Prostate gland (tissue), 2 donors: ENCODE measurements at regions not wholly inside any gene's neighbourhood (a gene's known extent, or its start where the extent isn't known, plus 50 kb on each side); places are given as distances from the start of the nearest gene placed in this dataset.

Experiments used
- DNase-seq: peaks from one replicate; pipeline ENCODE4 v3.0.0-alpha.2; 2019; ENCODE audit warnings: low spot score
- H3K27ac ChIP-seq, 2 donors: fragments of 200-600 bp; sonication (generic); 2 replicates each; pipeline ENCODE4 v1.5.1; 2017 to 2019
- H3K27me3 ChIP-seq: fragments of 200-600 bp; sonication (generic); replicated peaks from 2 replicates; pipeline ENCODE4 v1.5.1; 2019; ENCODE audit not compliant: insufficient read depth
- H3K36me3 ChIP-seq, 2 donors: fragments of 200-600 bp; sonication (generic); 1 replicate in 1 of 2; 2 replicates in 1 of 2; pipeline versions ENCODE4 v1.5.1 to v1.8.1; 2017 to 2019
- H3K4me1 ChIP-seq: fragments of 200-600 bp; sonication (generic); replicated peaks from 2 replicates; pipeline ENCODE4 v1.5.1; 2019
- H3K4me3 ChIP-seq, 2 donors: fragments of 200-600 bp; sonication (generic); 2 replicates each; pipeline ENCODE4 v1.5.1; 2017 to 2019
- H3K9me3 ChIP-seq: fragments of 200-600 bp; sonication (generic); 2 replicates; pipeline ENCODE4 v1.5.1; 2017
- POLR2A ChIP-seq: fragments of 450-650 bp; IDR thresholded peaks from one replicate; pipeline ENCODE4 v1.6.1; 2016; ENCODE audit warnings: antibody characterized with exemption, mild to moderate bottlenecking
- POLR2AphosphoS5 ChIP-seq: sonication (generic); formaldehyde crosslinking; IDR thresholded peaks from one replicate; pipeline ENCODE4 v1.6.1; 2017; ENCODE audit warnings: antibody characterized with exemption
- WGBS: methylation state at CpG from one replicate; pipeline ENCODE4 v1.1.5; 2018; 5-methylcytosine and 5-hydroxymethylcytosine counted together
- intact Hi-C: fragments of 100-400 bp; cut with DNase I; formaldehyde crosslinking; loops from one replicate; pipeline ENCODE4 v1.14.2; 2022
- TF ChIP-seq, protein P1 (sequence below), 4 experiments: fragments of 200-600 bp in 2 of 4; fragments of 450-650 bp in 2 of 4; sonication (generic) in 2 of 4; IDR thresholded peaks; 1 replicate in 3 of 4; 2 replicates in 1 of 4; pipeline ENCODE4 v1.5.1; 2016 to 2019; ENCODE audit warnings: antibody characterized with exemption in 4 of 4, mild to moderate bottlenecking in 2 of 4, moderate library complexity in 2 of 4

GRCh38 chr9:6133346-6134063 is 82.1 kb upstream of the IL33 start:
- 82% methylated on average over 5 of the region's 5 CpGs for WGBS
- no peaks in the 10 kb centered on the region for H3K9me3 ChIP-seq
- intact Hi-C loops: no loop called here
- DNase-seq: no peak
- no peaks in the 10 kb centered on the region for H3K27me3 ChIP-seq
- TF ChIP-seq, protein P1, sequence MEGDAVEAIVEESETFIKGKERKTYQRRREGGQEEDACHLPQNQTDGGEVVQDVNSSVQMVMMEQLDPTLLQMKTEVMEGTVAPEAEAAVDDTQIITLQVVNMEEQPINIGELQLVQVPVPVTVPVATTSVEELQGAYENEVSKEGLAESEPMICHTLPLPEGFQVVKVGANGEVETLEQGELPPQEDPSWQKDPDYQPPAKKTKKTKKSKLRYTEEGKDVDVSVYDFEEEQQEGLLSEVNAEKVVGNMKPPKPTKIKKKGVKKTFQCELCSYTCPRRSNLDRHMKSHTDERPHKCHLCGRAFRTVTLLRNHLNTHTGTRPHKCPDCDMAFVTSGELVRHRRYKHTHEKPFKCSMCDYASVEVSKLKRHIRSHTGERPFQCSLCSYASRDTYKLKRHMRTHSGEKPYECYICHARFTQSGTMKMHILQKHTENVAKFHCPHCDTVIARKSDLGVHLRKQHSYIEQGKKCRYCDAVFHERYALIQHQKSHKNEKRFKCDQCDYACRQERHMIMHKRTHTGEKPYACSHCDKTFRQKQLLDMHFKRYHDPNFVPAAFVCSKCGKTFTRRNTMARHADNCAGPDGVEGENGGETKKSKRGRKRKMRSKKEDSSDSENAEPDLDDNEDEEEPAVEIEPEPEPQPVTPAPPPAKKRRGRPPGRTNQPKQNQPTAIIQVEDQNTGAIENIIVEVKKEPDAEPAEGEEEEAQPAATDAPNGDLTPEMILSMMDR (IDR thresholded peaks at IDR 0.05): no peak
- TF ChIP-seq POLR2A (no peak), POLR2AphosphoS5 (no peak)
- H3K4me3 ChIP-seq: no peak overlapping the region
- H3K36me3 ChIP-seq: no peaks in the 10 kb centered on the region
- no peaks in the 10 kb centered on the region for H3K4me1 ChIP-seq
- H3K27ac ChIP-seq: no peak overlapping the region

- Histone ChIP-seq H3K27ac (no peak overlapping the region), H3K4me1 (no peaks in the 10 kb centered on the region), H3K27me3 (no peaks in the 10 kb centered on the region), H3K36me3 (no peaks in the 10 kb centered on the region), H3K4me3 (no peak overlapping the region), H3K9me3 (no peaks in the 10 kb centered on the region)
- TF ChIP-seq, protein P1 (IDR thresholded peaks at IDR 0.05): no peak
- TF ChIP-seq POLR2A (no peak), POLR2AphosphoS5 (no peak)
- intact Hi-C loops: no loop called here
- WGBS: 82% methylated on average over 4 of the region's 4 CpGs
- DNase-seq: no peak
Observed at GRCh38 chr9:6132650-6133049, 83.0 kb upstream of the IL33 start.

GRCh38 chr9:6128030-6128429 is 87.6 kb upstream of the IL33 start:
- Histone ChIP-seq H3K9me3 (no peaks in the 10 kb centered on the region), H3K27me3 (no peaks in the 10 kb centered on the region), H3K36me3 (no peaks in the 10 kb centered on the region), H3K4me3 (no peak overlapping the region), H3K4me1 (no peaks in the 10 kb centered on the region), H3K27ac (no peak overlapping the region)
- TF ChIP-seq POLR2A (no peak), POLR2AphosphoS5 (no peak)
- TF ChIP-seq, protein P1 (IDR thresholded peaks at IDR 0.05): no peak
- 96% methylated on average over 2 of the region's 2 CpGs for WGBS
- DNase-seq: no peak
- intact Hi-C loops: no loop called here

GRCh38 chr9:6126377-6126776 is 89.2 kb upstream of the IL33 start:
- DNase-seq: no peak
- H3K4me1 ChIP-seq: no peaks in the 10 kb centered on the region
- no peak overlapping the region for H3K4me3 ChIP-seq
- no peaks in the 10 kb centered on the region for H3K36me3 ChIP-seq
- TF ChIP-seq, protein P1 (IDR thresholded peaks at IDR 0.05): no peak
- no peak for TF ChIP-seq POLR2A
- TF ChIP-seq POLR2AphosphoS5: no peak
- no peak overlapping the region for H3K27ac ChIP-seq
- no peaks in the 10 kb centered on the region for H3K27me3 ChIP-seq
- no peaks in the 10 kb centered on the region for H3K9me3 ChIP-seq
- intact Hi-C loops: no loop called here
- WGBS: 95% methylated on average over 3 of the region's 3 CpGs

DNA sequence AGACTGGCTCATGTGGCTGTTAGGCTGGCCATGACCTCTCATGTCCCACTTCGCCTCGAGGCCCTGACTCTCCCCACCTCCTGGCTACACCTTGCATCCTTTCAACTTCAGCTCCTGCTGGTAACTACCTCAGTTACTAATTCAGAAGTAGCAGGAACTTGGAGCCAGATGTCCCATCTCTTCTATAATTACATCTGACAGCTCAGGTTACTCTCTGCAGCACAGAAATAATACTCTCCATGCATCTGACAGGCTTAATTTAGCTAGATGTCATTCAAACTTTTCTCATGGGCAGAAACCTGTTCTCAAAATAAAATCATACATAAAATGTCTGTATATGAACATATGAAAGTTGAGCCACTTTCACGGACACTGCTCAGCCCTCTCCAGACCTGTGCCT is 92.2 kb upstream of the IL33 start:
- Histone ChIP-seq H3K9me3 (no peaks in the 10 kb centered on the region), H3K27me3 (no peaks in the 10 kb centered on the region), H3K36me3 (no peaks in the 10 kb centered on the region), H3K4me1 (no peaks in the 10 kb centered on the region), H3K27ac (no peak overlapping the region), H3K4me3 (no peak overlapping the region)
- intact Hi-C loops: no loop called here
- 48% methylated on average over 3 of the region's 3 CpGs for WGBS
- TF ChIP-seq, protein P1 (IDR thresholded peaks at IDR 0.05): no peak
- TF ChIP-seq POLR2A (no peak), POLR2AphosphoS5 (no peak)
- no peak for DNase-seq
